ENCODE measurements at regions not wholly inside any gene's neighbourhood (a gene's known extent, or its start where the extent isn't known, plus 50 kb on each side); places are given as distances from the start of the nearest gene placed in this dataset.
"Not testable (repeated sequence)": the region's sequence is repeated elsewhere in the genome, so short reads cannot be mapped to it uniquely, and the experiment has no call there.

- not testable (repeated sequence) for DNase-seq (ENCODE audit: low spot score in 2 of 2); H3K27me3 ChIP-seq; H3K27ac ChIP-seq; H3K4me1 ChIP-seq; H3K4me3 ChIP-seq; H3K36me3 ChIP-seq; H3K9me3 ChIP-seq
- 89 to 93% methylated on average over 19 to 22 of the region's 29 CpGs for WGBS, 2 donors
Measured at GRCh38 chr9:41783070-41783810, 346.0 kb downstream of the CNTNAP3B start.

GRCh38 chr9:41781899-41782298 is 347.3 kb downstream of the CNTNAP3B start:
- 94 to 96% methylated on average over 2 of the region's 2 CpGs for WGBS, 2 donors
- not testable (repeated sequence) for DNase-seq (ENCODE audit: low spot score in 2 of 2); H3K36me3 ChIP-seq; H3K4me3 ChIP-seq; H3K9me3 ChIP-seq; H3K27ac ChIP-seq; H3K4me1 ChIP-seq; H3K27me3 ChIP-seq

- 26 to 30% methylated on average over 8 to 12 of the region's 17 CpGs for WGBS, 2 donors
- DNase-seq (ENCODE audit: low spot score in 2 of 2); H3K9me3 ChIP-seq; H3K27ac ChIP-seq; H3K4me1 ChIP-seq; H3K4me3 ChIP-seq; H3K36me3 ChIP-seq; H3K27me3 ChIP-seq: not testable (repeated sequence)
Measured at GRCh38 chr9:41779897-41780406, 349.3 kb downstream of the CNTNAP3B start.

- H3K36me3 ChIP-seq; H3K27ac ChIP-seq; H3K9me3 ChIP-seq; H3K27me3 ChIP-seq; DNase-seq (ENCODE audit: low spot score in 2 of 2); H3K4me3 ChIP-seq; H3K4me1 ChIP-seq: not testable (repeated sequence)
- 89 to 91% methylated on average over 11 to 15 of the region's 15 CpGs for WGBS, 2 donors
Measured at GRCh38 chr9:41779192-41779591, 350.0 kb downstream of the CNTNAP3B start.

GRCh38 chr9:41778535-41779071 is 350.6 kb downstream of the CNTNAP3B start:
- not testable (repeated sequence) for H3K9me3 ChIP-seq; H3K27me3 ChIP-seq; H3K36me3 ChIP-seq; H3K4me1 ChIP-seq; H3K4me3 ChIP-seq; DNase-seq (ENCODE audit: low spot score in 2 of 2); H3K27ac ChIP-seq
- 96 to 97% methylated on average over 26 to 31 of the region's 38 CpGs for WGBS, 2 donors

GRCh38 chr9:41777536-41777935 is 351.7 kb downstream of the CNTNAP3B start:
- 75 to 83% methylated on average over 4 to 9 of the region's 10 CpGs for WGBS, 2 donors
- not testable (repeated sequence) for H3K36me3 ChIP-seq; H3K9me3 ChIP-seq; H3K27ac ChIP-seq; H3K4me3 ChIP-seq; DNase-seq (ENCODE audit: low spot score in 2 of 2); H3K4me1 ChIP-seq; H3K27me3 ChIP-seq

GRCh38 chr9:41772541-41772940 is 356.7 kb downstream of the CNTNAP3B start:
- H3K4me1 ChIP-seq; H3K4me3 ChIP-seq; DNase-seq (ENCODE audit: low spot score in 2 of 2); H3K36me3 ChIP-seq; H3K9me3 ChIP-seq; H3K27ac ChIP-seq; H3K27me3 ChIP-seq: not testable (repeated sequence)
- 62 to 63% methylated on average over 2 to 5 of the region's 7 CpGs for WGBS, 2 donors

- not testable (repeated sequence) for H3K4me3 ChIP-seq, H3K9me3 ChIP-seq
- WGBS, 2 donors = 100% methylated on average over 2 of the region's 12 CpGs; no CpG with 5 or more reads in 1 of the 2 donors
Measured at GRCh38 chr9:41771693-41772092, 357.5 kb downstream of the CNTNAP3B start.

GRCh38 chr9:41754822-41755221 is 374.4 kb downstream of the CNTNAP3B start:
- H3K9me3 ChIP-seq; H3K4me3 ChIP-seq; DNase-seq (ENCODE audit: low spot score in 2 of 2); H3K36me3 ChIP-seq; H3K27me3 ChIP-seq; H3K27ac ChIP-seq; H3K4me1 ChIP-seq: not testable (repeated sequence)
- 67 to 75% methylated on average over 3 to 8 of the region's 9 CpGs for WGBS, 2 donors

More at GRCh38 chr9:41771693-41772092, 357.5 kb downstream of the CNTNAP3B start:
- H3K4me1 ChIP-seq; H3K27me3 ChIP-seq; H3K36me3 ChIP-seq; DNase-seq (ENCODE audit: low spot score in 2 of 2); H3K27ac ChIP-seq: not testable (repeated sequence)

- H3K9me3 ChIP-seq; H3K4me1 ChIP-seq; H3K4me3 ChIP-seq; H3K27ac ChIP-seq; H3K36me3 ChIP-seq; H3K27me3 ChIP-seq; DNase-seq (ENCODE audit: low spot score in 2 of 2): not testable (repeated sequence)
- WGBS, 2 donors = 80 to 90% methylated on average over 9 to 13 of the region's 15 CpGs
Measured at GRCh38 chr9:41754403-41754802, 374.8 kb downstream of the CNTNAP3B start.

GRCh38 chr9:41741897-41742296 is 387.3 kb downstream of the CNTNAP3B start:
- not testable (repeated sequence) for H3K4me1 ChIP-seq; H3K4me3 ChIP-seq; H3K9me3 ChIP-seq; H3K27me3 ChIP-seq; DNase-seq (ENCODE audit: low spot score in 2 of 2); H3K36me3 ChIP-seq; H3K27ac ChIP-seq
- WGBS, 2 donors = no CpG with 5 or more reads among the region's 16 CpGs
